ENCODE measurements at regions not wholly inside any gene's neighbourhood (a gene's known extent, or its start where the extent isn't known, plus 50 kb on each side); places are given as distances from the start of the nearest gene placed in this dataset.

- peaks cover 3% of the 10 kb centered on the region; the same call in 1 of the 2 replicates for H3K27me3 ChIP-seq
- TF ChIP-seq CTCF (IDR thresholded peaks at IDR 0.05; ENCODE audit: low read depth, low read length) = no peak
- no peaks in the 10 kb centered on the region for H3K9me3 ChIP-seq
- H3K4me3 ChIP-seq (ENCODE audit: low read depth, low read length) = no peak overlapping the region
- DNase-seq = no peak
- no peaks in the 10 kb centered on the region for H3K4me1 ChIP-seq
- H3K36me3 ChIP-seq = no peaks in the 10 kb centered on the region
Measured at GRCh38 chr12:69059465-69060457, 126.8 kb upstream of the CPM start.

GRCh38 chr12:69061574-69061973 is 128.6 kb upstream of the CPM start:
- peaks cover 5% of the 10 kb centered on the region for H3K27me3 ChIP-seq
- no peak overlapping the region for H3K4me3 ChIP-seq (ENCODE audit: low read depth, low read length)
- no peak for TF ChIP-seq CTCF (IDR thresholded peaks at IDR 0.05; ENCODE audit: low read depth, low read length)
- no peaks in the 10 kb centered on the region for H3K4me1 ChIP-seq
- no peak for DNase-seq
- no peaks in the 10 kb centered on the region for H3K36me3 ChIP-seq
- H3K9me3 ChIP-seq = no peaks in the 10 kb centered on the region

- Histone ChIP-seq H3K27me3 (peaks cover 9% of the 10 kb centered on the region), H3K4me1 (no peaks in the 10 kb centered on the region), H3K4me3 (ENCODE audit: low read depth, low read length) (no peak overlapping the region), H3K36me3 (no peaks in the 10 kb centered on the region), H3K9me3 (no peaks in the 10 kb centered on the region)
- no peak for DNase-seq
- TF ChIP-seq CTCF (IDR thresholded peaks at IDR 0.05; ENCODE audit: low read depth, low read length) = no peak
Measured at GRCh38 chr12:69062621-69063237, 129.8 kb upstream of the CPM start.

GRCh38 chr12:69064734-69065443 is 131.9 kb upstream of the CPM start:
- Histone ChIP-seq H3K4me1 (no peaks in the 10 kb centered on the region), H3K9me3 (no peaks in the 10 kb centered on the region), H3K4me3 (ENCODE audit: low read depth, low read length) (no peak overlapping the region), H3K27me3 (peaks cover 9% of the 10 kb centered on the region), H3K36me3 (no peaks in the 10 kb centered on the region)
- no peak for DNase-seq
- no peak for TF ChIP-seq CTCF (IDR thresholded peaks at IDR 0.05; ENCODE audit: low read depth, low read length)

GRCh38 chr12:69065775-69066174 is 132.8 kb upstream of the CPM start:
- no peak overlapping the region for H3K4me3 ChIP-seq (ENCODE audit: low read depth, low read length)
- H3K36me3 ChIP-seq = no peaks in the 10 kb centered on the region
- no peaks in the 10 kb centered on the region for H3K4me1 ChIP-seq
- DNase-seq = no peak
- TF ChIP-seq CTCF (IDR thresholded peaks at IDR 0.05; ENCODE audit: low read depth, low read length) = no peak
- peaks cover 9% of the 10 kb centered on the region for H3K27me3 ChIP-seq
- no peaks in the 10 kb centered on the region for H3K9me3 ChIP-seq
